HUDEP-2 (cell line): ENCODE measurements at regions not wholly inside any gene's neighbourhood (a gene's known extent, or its start where the extent isn't known, plus 50 kb on each side); places are given as distances from the start of the nearest gene placed in this dataset.
"Not testable (repeated sequence)": the region's sequence is repeated elsewhere in the genome, so short reads cannot be mapped to it uniquely, and the experiment has no call there.

Source experiments
- DNase-seq, 76 experiments: peaks; one replicate each; lab custom pipeline; 2025; ENCODE audit not compliant: unreplicated experiment in 76 of 76; lab: John Stamatoyannopoulos, UW

DNA sequence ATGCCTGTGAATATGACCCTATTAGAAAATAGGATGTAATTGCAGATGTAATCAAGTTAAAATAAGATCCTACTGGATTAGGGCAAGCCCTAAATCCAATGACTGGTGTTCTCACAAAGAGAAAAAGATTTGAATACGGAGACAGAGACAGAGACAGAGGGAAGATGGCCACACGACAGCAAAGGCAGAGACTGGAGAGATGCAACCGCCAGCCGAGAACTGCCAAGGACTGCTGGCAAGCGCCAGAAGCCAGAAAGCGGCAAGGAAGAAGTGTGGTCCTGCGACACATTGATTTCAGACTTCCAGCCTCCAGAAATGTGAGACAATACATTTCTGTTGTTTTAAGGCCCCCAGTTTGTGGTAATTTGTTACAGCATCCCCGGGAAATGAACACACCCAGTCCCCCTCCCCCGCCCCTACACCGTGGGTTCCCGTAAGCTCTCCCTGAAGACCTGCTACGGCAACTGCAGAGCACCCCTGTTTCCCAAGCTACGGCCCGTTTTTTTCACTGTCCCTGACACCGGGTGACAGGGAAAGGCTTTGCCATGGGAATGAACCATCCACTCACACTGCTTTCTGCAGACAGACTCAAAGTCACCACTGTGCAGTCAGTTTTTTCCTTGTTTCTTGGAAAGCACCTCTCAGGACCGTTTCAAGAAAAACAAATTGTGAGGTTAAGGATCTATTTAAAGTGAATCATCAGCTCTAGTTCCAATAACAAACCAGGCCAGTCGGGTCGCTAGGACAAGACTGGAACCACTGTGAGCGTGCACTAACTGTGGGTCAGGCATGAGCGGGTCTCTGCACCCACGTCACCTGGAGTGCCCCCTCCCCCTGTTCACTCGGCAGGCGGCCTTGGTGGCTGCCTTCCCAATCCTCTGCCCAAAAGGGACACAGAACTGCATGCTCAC is 199.2 kb upstream of the IRF2BP2 start:
- DNase-seq = not testable (repeated sequence)

DNA sequence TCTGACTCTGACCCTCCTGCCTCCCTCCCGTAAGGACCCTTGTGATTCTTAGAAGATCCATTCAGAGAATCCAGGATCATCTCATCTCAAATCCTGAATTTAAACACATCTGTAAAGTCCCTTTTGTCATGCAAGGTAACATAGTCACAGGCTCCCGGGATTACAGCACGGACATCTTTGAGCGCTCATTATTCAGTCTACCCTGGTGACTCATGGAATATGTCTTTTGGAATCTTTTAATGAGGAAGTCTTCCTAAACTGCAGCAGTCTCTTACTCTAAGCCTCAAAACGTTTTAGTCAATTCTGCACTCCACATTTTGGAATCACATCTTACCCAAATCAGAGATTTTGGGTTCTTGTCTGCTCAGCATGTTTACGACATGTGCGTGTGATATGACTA is 198.5 kb upstream of the IRF2BP2 start:
- not testable (repeated sequence) for DNase-seq

DNA sequence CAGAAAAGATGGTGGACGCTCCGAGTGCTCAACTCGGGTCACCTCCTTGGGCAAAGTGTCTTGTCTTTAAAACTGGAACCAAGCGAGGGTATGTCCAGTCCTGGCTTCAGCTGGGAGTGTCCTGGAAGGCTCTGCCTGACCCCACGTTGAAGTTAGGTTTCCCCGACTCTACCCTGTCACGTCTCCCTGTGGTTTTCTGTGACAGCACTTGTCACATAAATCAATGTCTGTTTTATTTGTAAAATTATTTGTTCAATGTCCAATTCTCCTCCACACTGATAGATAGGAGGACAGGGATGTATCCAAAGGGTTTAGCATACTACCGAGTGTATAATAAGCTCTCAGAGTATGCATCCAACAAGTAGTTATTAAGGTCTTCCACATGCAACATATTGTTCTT is 197.7 kb upstream of the IRF2BP2 start:
- not testable (repeated sequence) for DNase-seq

DNA sequence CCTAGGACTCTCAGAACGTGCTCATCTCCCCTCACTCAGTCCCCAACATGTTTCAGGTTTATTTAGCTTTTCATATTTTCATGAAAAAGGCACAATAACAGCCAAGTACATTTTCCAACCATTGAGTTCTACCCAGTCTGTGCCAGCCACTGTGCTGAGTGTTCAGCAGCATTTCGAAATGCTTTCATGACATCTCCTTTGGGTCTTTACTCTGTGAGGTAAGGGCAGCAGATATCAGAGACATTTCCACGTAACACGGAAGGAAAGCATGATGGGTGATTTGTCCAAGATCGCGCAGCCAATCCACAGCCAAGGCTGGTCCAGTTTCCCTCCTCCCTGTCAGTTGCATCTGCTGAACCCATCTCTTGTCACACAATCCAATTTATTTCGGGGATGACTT is 192.6 kb upstream of the IRF2BP2 start:
- DNase-seq = not testable (repeated sequence)

DNA sequence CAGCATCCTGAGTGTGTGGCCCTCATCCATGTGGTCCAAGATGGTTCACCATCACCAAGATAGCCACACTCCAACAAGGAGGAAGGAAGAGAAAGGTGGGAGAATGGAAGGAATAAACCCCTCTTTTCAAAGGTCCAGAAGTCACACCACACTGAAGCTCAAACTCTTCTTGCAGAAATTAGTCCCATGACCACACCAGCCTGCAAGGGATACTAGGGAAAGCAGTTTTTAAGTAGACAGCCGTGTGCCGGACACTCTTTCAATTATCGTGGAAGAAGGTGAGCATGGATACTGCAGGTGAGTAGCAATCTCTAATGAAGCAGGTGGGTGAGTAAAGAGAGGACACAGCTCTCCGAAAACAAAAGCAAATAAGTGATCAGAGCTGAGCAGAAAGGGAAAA is 191.7 kb upstream of the IRF2BP2 start:
- DNase-seq = not testable (repeated sequence)

DNA sequence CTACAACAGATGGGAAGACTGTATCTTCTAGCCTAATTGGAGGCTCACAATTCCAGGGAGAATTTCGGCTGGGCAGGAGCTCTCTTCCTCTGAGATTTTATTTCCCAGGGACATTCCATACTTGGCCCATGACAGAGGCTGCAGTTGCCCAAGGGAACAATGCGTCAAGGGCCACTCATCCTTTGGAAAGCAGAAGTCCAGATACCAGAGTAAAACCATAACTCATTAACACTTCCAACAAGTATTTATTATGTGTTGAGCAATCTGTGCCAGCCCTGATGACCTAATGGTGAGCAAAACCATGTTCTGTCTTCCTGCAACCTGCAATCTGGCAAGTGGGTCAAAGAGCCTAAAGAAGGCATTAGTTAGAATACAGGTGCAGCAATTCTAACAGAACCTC is 191.2 kb upstream of the IRF2BP2 start:
- DNase-seq = not testable (repeated sequence)

DNA sequence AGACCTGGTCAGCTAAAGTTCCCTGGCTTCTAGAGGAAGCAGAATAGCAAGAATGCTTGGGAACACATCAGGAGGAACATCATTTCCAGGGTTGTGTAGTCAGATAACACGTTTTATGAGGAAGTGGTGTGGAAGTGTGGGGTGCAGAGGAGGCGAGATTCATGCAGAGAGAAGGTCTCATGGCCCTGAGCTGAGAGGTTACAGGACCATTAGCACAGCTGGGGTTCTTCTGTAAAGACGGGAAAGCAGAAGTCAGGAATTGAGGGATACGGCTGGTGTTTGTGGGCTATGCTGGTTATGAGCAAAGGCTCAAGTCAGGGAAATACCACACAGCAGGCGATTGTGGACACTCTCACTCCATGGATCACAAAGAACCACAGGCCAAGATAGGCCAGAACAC is 190.6 kb upstream of the IRF2BP2 start:
- not testable (repeated sequence) for DNase-seq

DNA sequence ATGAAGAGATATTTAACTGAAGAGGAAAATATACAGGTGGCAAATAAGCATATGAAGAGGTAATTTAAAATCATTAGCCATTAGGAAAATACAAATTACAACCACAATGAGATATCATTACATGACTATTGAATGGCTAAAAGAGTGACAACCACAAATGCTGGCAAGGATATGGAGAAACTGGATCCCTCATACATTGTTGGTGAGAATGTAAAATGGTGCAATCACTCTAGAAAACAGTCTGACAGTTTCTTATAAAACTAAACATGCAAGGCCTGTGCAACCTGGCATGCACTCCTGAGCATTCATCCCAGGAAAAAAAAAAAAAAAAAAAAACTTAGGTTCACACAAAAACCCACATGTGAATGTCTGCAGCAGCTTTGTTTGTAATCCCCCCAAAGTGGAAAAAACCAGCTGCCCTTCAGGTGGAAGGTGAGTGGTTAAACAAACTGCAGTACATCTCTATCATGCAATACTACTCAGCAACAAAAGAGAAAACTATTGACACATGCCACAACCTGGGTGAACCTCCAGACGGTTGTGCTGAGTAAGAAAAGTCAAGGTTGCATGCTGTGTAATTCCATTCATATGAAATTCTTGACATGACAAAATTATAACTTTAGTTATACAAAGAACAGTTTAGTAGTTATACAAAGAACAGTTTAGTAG is 189.2 kb upstream of the IRF2BP2 start:
- not testable (repeated sequence) for DNase-seq

DNA sequence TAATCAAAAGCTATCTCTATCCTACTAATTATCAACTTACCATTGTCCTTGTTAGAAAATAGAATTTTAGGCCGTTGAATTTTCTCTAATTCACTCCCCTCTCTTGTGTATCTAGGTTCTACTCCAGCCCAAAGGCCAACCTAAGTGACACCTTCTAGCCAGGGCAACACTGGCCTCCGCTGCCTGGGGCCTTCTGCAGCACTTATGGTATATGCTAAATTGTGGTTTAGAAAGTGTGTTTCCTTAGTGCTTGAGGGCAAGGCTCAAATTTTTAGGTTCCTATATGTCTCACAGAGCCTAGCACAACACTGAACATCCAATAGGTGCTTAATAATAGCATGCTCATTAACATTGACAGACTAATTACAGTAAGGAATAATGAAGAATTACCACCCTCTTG is 187.2 kb upstream of the IRF2BP2 start:
- not testable (repeated sequence) for DNase-seq

DNA sequence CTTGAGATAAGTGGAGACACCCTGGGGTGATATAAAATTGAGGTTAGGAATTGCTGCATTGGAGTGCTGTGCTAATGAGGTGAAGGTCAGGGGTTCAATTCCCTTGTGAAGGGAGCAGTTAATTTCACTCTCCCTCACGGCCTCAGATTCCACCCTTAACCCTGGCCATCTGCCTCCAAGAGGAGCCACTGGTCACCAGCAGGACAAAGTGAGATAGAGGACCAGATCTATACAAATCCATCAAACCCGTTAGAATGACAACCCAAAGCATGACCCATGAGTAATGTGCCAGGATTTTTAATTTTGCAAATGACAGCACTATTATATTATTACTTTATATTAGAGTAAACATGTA is 186.4 kb upstream of the IRF2BP2 start:
- DNase-seq = not testable (repeated sequence)

DNA sequence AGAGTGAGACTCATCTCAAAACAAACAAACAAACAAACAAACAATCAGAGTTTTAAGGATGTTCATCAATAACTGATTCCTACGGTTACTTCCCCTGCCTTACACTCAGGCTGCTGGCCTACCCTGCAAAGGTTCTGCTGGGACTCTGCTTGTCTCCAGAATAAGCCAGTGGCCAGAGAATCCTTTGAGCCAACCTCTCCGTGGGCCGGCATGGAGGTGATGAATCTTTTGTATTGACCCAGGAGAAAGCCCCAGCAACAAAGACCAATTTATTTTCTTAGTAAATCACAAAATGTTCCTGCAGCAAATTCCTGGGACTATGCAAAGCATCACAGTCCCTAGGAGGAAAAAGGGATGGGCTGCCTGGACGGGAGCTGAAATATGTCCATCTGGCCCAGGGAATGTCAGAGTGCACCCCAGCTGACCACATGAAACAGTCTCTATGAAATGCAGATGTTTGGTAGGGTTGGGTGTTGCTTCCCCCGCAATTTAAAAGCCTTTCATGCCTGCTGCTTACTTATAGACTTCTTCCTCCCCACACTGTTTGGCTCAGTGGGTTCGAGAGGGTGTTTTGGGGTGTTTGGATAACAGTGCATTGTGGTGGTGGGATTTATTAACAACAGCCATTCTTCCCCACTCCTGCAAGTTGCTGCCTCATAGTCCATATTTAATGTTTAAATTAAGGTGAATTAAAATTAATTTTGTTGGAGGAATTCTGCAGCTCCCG is 185.9 kb upstream of the IRF2BP2 start:
- not testable (repeated sequence) for DNase-seq

DNA sequence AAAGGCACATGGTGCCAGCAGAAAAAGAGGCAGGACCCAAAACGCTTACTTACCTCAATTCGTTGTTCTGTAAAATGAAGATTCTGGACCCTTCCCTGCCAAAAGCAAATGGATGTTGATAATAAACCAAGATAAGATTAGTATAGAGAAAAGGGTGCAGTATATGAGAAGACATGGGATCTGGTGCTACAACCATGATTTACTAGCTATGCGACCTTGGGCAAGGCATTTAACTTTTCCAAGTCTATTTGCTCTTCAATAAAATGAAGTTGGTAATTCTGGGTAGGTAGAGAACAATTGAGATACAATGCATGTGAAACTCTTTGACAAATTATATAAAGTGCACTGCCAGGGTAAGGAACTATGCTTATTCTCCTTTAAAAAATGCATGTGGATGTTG is 185.0 kb upstream of the IRF2BP2 start:
- DNase-seq = not testable (repeated sequence)

DNA sequence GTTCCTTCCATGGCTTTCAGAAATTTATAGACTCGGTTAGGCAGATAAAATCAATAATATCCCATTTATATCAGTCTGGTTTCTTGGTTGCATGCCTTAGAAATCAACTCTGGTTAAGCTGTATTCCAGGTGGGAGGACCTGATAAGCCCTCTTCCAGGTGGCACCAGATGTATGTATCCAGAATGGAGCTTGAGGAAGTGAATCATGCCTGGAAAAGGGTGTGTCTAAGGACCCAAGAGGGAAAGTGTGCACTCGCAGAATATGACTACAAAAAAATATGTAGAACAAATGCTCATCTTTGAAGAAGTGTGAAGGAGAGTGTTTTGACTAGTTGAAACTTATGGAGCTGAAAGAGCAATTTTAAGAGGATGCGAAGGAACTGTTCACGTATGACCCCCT is 184.5 kb upstream of the IRF2BP2 start:
- DNase-seq = not testable (repeated sequence)

DNA sequence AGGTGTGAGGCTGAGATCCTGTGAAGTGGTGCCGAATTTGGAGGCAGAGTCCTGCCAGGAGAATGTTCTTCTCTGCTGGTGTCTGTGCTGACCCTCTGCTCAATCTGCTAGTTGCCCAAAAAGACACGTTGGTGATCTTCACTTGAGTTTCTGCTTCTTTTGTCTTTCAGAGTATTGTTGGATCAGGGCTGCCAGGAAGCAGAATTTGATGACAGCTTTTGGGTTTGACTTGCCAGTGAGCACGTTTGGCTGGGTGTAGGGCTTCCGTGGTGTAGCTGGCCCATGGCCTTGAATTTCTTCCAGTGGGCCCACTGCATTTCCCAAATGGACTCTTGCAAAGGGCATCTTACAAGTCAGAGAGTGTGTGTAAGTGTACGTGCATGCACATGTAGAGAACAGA is 183.9 kb upstream of the IRF2BP2 start:
- not testable (repeated sequence) for DNase-seq

DNA sequence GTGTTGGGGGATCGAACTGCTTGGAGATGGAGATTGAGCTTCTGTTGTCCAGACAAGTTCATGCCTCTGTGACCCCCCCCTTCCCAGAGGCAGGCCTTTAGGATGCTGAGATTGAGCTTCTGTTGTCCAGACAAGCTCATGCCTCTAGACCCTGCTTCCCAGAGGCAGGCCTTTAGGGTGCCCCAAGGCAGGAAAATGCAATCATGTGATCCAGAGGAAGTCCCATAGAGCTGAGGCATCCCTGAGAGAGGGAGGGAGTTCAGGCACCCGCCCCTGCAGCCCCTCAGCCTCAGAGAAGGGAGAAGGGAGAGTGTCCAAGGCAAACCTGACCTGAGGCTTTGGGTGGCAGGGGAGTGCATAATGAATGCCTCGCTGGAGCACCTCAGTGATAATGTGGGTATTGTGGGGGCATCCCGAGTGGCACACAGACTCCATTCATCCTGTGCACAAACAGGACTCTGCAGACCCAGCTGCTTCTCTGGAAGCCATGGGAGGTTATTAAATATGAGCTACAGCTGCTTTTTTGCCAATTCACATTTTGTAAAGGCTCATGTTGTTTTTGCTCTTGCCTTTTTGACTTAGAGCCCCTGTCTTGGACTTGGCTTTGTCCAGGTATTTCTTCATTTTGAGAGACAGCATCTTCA is 182.4 kb upstream of the IRF2BP2 start:
- DNase-seq = not testable (repeated sequence)

DNA sequence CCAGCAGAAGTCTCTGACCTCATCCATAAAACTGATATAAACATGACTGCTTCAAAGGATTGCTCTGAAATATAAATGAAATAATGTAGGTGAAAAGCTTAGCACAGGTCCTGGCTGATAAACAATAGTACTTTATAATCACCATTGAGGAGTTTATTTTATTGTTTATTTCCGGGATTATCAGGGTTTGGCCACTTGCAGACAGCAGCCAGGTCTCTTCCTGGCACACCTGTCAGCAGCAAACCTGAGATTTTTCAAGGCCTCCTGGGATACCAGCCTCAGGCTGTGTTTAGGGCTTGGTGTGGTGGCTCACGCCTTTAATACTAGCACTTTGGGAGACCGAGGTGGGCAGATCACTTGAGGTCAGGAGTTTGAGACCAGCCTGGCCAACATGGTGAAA is 181.6 kb upstream of the IRF2BP2 start:
- not testable (repeated sequence) for DNase-seq

DNA sequence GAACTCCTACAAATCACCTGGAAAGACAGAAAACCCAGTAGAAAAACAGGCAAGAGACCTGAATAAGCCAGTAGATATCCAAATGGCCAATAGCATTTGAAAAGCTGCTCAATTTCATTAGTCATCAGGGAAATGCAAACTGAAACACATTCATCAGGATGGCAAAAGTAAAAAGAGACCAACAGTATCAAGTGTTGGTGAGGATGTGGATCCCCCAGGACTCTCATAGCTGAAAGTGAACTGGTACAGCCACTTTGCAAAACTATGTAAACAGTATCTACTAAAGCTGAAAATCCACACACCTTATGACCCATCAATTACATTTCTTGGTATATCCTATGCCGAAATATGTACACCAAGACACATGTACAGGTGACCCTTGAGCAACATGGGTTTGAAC is 180.4 kb upstream of the IRF2BP2 start:
- not testable (repeated sequence) for DNase-seq

DNA sequence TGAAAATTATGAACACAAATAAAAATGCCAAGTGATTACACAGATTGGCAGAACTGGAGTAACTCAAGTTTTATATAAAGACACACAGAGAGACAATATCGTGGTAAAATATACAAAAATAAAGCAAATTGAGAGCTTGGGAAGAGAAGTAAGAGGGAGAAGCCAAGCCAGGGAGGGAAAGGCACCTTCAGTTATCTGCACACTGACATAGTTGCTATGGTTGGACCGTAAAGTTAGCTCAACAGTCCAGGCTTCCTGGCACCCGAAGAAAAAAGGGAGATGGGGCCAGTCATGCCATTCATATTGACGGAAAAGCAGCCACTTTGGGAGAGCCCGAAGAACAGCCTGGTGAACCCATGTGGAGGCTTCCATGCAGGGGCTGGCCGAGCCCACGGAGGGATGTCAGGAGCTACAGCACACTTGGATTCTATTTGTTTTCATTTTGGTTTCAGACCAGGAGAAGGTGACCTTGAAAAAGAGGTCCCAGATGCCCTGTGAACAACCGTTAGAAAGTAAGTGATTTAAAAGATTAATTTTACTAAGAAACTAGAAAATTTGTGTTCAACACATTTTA is 177.1 kb upstream of the IRF2BP2 start:
- not testable (repeated sequence) for DNase-seq

DNA sequence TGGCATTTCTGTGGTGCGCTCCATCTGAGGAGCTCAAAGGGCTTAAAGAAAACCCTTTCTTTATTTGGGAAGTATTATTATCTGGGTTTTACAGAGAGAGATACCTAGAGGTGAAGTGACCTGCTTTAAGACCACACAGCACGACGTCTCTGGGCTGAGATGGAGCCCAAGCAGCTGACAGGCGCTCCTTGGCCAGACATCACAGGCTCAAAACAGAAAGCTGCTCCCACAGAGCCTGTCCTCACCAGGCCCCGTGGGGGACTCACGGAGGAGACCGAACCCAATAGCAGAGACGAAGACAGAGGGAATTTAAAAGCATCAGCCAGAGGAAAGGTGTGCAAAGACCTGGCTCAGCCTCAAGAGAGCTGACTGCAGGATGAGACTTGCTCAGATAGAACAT is 175.9 kb upstream of the IRF2BP2 start:
- not testable (repeated sequence) for DNase-seq

DNA sequence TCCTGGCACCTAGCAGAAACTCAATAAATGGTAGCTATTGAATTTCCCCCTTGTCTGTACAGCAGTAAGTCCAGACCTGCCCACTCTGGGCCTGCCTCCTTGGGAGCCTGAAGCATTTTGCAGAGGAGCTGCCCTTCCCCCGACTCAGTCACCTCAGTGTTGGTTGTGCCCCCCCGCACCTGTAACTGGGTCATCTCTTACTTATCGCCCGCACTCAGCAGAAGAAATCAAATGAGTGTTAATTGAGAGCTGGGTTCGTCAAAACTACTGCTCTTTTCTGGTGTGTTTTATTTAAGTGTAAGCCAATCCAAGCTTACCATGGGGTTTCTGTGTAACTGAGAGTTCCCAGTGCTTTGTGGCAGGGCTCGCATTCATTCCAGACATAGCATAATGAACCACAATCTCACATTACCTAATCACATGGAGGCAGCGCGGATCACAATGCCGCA is 175.5 kb upstream of the IRF2BP2 start:
- DNase-seq = not testable (repeated sequence)
